ENCODE measurements at regions not wholly inside any gene's neighbourhood (a gene's known extent, or its start where the extent isn't known, plus 50 kb on each side); places are given as distances from the start of the nearest gene placed in this dataset.

DNA sequence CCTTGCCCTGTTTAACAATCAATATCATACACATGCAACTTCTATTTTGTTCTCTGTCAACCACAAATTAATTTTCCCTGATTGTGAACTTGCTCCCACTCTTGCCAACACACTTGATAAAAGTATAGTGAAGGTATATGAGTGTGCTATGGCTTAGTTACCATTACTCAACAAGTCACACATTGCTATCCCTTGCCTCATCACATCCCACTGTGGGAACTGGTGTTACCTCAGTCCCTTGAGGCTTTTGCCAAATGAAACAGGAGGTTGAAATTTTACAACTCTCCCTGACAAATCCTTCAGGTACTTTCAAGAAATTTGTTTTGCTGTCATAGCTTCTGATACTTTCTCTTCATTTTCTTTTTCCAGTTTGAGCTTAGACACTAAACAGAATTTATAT, 472.5 kb upstream of the SEMA3D start:
- no peaks in the 10 kb centered on the region for H3K36me3 Mint-ChIP-seq (ENCODE audit: low read depth)
- H3K27me3 Mint-ChIP-seq (ENCODE audit: low read depth), result no peaks in the 10 kb centered on the region
- no peak overlapping the region for H3K27ac Mint-ChIP-seq (ENCODE audit: unreplicated experiment)
- TF ChIP-seq, protein P1, sequence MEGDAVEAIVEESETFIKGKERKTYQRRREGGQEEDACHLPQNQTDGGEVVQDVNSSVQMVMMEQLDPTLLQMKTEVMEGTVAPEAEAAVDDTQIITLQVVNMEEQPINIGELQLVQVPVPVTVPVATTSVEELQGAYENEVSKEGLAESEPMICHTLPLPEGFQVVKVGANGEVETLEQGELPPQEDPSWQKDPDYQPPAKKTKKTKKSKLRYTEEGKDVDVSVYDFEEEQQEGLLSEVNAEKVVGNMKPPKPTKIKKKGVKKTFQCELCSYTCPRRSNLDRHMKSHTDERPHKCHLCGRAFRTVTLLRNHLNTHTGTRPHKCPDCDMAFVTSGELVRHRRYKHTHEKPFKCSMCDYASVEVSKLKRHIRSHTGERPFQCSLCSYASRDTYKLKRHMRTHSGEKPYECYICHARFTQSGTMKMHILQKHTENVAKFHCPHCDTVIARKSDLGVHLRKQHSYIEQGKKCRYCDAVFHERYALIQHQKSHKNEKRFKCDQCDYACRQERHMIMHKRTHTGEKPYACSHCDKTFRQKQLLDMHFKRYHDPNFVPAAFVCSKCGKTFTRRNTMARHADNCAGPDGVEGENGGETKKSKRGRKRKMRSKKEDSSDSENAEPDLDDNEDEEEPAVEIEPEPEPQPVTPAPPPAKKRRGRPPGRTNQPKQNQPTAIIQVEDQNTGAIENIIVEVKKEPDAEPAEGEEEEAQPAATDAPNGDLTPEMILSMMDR (IDR thresholded peaks at IDR 0.05), result no peak
- H3K9me3 Mint-ChIP-seq (ENCODE audit: low read depth), result peaks cover 2% of the 10 kb centered on the region
- no peaks in the 10 kb centered on the region for H3K4me1 Mint-ChIP-seq (ENCODE audit: low read depth)
- no peak overlapping the region for H3K4me3 Mint-ChIP-seq (ENCODE audit: unreplicated experiment)
- no peak for DNase-seq (ENCODE audit: low spot score)

DNA sequence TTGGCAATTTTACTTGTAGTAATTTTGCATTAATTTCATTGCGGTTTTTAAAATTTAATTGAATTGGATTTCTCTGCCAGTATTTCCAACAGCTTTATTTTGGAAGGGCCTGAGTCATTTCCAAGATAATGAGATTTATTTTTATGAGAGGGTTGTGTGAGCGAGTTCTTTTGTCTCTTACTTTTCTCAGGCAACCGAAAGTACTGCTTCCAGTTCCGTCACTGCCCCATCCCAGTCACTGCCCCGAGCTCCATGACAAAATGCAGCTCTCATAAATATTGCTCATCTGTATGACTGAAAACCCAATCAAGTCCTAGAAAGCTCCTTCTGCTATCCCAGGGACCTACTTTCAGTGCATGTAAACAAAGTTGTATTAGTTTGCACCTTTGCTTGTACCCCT, 468.4 kb upstream of the SEMA3D start:
- Mint-ChIP-seq H3K4me1 (ENCODE audit: low read depth) (no peaks in the 10 kb centered on the region), H3K36me3 (ENCODE audit: low read depth) (no peaks in the 10 kb centered on the region), H3K27me3 (ENCODE audit: low read depth) (no peaks in the 10 kb centered on the region), H3K9me3 (ENCODE audit: low read depth) (peaks cover 2% of the 10 kb centered on the region), H3K27ac (ENCODE audit: unreplicated experiment) (no peak overlapping the region), H3K4me3 (ENCODE audit: unreplicated experiment) (no peak overlapping the region)
- TF ChIP-seq, protein P1 (IDR thresholded peaks at IDR 0.05), result no peak
- DNase-seq (ENCODE audit: low spot score), result no peak

DNA sequence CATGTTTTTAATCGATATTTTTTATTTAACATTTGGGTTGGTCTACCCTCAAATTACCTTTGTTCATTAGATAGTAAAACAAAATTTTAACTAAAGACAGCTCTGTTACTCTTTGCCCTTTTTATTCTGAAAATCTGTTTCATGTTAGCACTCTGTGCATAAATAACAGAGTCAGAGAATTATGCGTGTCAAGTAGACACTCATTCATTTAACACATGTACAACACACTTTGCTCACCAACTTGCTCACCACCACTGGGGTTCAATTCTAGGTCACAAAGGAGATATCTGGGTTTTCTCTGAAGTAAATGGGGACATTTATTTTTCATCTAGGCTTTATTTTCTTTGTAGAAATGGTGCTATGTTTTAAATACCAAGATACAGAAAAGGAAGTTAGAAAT, 457.4 kb upstream of the SEMA3D start:
- Mint-ChIP-seq H3K36me3 (ENCODE audit: low read depth) (no peaks in the 10 kb centered on the region), H3K27ac (ENCODE audit: unreplicated experiment) (no peak overlapping the region), H3K4me3 (ENCODE audit: unreplicated experiment) (no peak overlapping the region), H3K27me3 (ENCODE audit: low read depth) (no peaks in the 10 kb centered on the region), H3K4me1 (ENCODE audit: low read depth) (no peaks in the 10 kb centered on the region), H3K9me3 (ENCODE audit: low read depth) (no peaks in the 10 kb centered on the region)
- TF ChIP-seq, protein P1 (IDR thresholded peaks at IDR 0.05), result no peak
- DNase-seq (ENCODE audit: low spot score), result no peak

DNA sequence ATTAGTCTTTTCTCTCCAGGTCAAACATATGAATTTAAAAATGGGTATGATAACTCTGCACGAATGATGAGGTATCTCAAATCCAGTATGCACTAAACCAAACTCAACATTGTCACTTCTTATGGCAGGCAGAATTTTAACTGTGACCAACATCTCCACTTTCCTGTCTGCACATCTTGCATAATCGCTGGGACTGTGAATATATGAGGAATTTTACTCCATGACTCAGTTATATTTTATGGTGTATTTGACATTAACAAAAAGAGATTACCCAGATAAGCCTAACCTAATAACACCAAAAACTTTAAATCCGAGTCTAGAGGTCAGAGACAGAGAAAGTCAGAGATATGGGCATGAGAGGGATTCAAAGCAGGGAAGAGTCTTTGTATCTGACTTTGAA, 454.5 kb upstream of the SEMA3D start:
- H3K36me3 Mint-ChIP-seq (ENCODE audit: low read depth), result no peaks in the 10 kb centered on the region
- H3K4me3 Mint-ChIP-seq (ENCODE audit: unreplicated experiment), result no peak overlapping the region
- H3K27me3 Mint-ChIP-seq (ENCODE audit: low read depth), result no peaks in the 10 kb centered on the region
- H3K27ac Mint-ChIP-seq (ENCODE audit: unreplicated experiment), result no peak overlapping the region
- H3K9me3 Mint-ChIP-seq (ENCODE audit: low read depth), result no peaks in the 10 kb centered on the region
- no peaks in the 10 kb centered on the region for H3K4me1 Mint-ChIP-seq (ENCODE audit: low read depth)
- no peak for DNase-seq (ENCODE audit: low spot score)
- TF ChIP-seq, protein P1 (IDR thresholded peaks at IDR 0.05), result no peak

DNA sequence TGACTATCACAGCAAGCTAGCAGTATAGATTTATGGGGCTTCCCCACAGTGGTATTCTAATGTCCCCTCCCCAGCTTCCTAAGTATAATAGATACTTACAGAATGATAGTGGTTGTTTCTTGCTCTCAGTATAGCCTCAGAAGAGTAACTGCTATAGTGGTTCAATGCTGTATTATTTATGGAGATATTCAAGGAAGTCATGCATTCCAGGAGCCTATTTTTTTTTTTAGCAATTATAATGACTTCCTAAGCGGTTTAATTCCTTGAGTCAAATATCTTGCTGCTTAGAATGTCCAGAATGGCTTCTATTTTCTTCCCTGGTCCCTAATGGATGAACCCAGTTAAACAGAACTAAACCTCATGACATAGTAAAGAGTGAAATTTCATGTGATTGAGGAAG, 451.5 kb upstream of the SEMA3D start:
- Mint-ChIP-seq H3K27me3 (ENCODE audit: low read depth) (no peaks in the 10 kb centered on the region), H3K36me3 (ENCODE audit: low read depth) (no peaks in the 10 kb centered on the region), H3K9me3 (ENCODE audit: low read depth) (no peaks in the 10 kb centered on the region), H3K27ac (ENCODE audit: unreplicated experiment) (no peak overlapping the region), H3K4me1 (ENCODE audit: low read depth) (no peaks in the 10 kb centered on the region), H3K4me3 (ENCODE audit: unreplicated experiment) (no peak overlapping the region)
- no peak for DNase-seq (ENCODE audit: low spot score)
- TF ChIP-seq, protein P1 (IDR thresholded peaks at IDR 0.05), result no peak
